GM21381 (cell line): ENCODE measurements at regions not wholly inside any gene's neighbourhood (a gene's known extent, or its start where the extent isn't known, plus 50 kb on each side); places are given as distances from the start of the nearest gene placed in this dataset.

Experiments
- ATAC-seq: cut with Tn5 transposase; IDR thresholded peaks from one replicate; pipeline ENCODE4 v1.9.1; 2021; ENCODE audit warnings: mild to moderate bottlenecking, moderate library complexity; ENCODE audit not compliant: unreplicated experiment

- no peak for ATAC-seq
Observed at GRCh38 chr13:80133631-80134261, 207.2 kb downstream of the SPRY2 start.

DNA sequence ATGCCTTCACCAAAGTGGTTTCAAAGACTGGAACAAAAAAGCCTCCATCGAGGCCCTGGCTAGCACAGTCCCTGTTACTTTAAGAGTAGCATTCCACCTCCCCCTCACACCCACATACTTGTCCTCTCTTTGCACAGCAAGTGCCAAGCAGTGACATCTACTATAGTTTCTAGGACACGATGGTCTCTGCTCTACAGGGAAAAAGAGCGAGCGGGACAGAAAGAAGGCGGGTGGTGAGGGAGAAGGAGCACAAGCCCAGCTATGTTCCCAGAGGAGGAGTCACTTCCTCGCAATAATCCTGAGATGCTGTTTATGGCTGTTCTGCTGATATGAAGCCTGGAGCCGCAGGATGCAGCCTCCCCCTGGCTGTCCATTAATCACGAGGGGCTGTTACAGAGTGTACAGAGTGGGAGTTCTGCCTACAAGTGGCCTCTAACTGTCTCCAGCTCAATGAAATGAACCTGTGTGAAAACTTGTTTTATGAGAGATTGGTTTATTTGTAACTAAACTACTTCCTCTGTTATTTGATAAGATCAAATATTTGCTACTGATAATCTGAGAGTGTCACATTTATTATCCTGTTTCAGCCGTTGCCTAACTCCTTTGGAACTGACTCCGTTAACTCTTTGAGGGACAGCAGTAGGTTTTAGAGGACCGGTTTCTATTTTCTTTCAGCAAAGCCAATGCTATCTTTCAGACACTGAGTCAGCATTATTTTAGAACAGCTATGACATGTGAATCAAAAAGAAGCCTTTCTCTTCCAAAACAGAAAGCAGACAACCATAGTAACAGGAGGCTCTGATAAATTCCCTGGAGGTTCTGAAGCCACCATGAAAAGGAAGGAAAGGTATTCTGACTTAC, 208.0 kb downstream of the SPRY2 start:
- no peak for ATAC-seq

GRCh38 chr13:80131204-80131603, 209.7 kb downstream of the SPRY2 start:
- no peak for ATAC-seq

DNA sequence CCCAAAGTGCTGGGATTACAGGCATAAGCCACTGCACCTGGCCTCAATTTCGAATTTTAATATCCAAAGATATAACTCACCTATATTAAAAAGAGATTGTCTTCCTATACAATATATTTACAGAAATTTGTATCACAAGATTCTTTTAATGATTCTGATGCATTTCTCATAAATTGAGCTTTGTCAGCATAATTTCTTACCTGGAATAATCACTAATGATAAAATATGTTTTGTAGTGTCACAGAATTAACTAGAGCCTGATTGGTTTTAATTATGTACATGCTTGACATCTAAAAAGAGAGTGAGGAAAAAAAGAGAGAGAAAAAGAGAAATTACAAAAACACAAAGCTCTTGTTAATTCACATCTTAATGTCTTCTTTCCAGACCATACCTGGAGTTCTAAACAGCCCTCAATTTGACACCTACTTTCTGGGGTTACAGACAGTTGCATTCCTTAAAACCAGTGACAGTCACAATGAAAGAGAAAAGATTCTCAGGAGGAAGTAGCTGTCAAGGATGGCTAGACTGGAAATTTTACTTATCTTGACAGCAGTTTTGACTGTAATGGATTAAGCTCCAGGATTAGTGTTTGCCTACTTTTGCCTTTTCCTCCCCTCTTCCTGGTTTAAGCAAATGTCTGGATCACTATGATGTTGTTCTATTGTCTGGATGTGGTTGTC, 214.4 kb downstream of the SPRY2 start:
- no peak for ATAC-seq

DNA sequence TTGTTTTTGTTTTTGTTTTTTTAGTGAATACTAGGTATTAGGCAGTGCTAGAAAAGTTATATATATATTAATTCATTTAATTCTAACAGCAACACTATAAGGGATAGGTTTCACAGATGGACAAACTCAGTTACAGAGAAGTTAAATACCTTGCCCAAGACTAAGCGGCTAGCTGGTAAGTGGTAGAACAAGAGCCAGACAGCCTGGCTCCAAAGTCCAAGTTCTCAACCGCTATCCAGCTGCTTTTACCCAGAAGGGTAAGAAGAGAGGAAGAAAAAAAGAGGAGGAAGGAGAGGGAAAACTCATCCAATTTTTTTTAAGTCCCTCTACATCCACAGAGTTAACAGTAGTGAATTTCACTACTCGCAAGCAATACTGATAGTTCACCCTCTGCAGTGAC, 217.0 kb downstream of the SPRY2 start:
- no peak for ATAC-seq

DNA sequence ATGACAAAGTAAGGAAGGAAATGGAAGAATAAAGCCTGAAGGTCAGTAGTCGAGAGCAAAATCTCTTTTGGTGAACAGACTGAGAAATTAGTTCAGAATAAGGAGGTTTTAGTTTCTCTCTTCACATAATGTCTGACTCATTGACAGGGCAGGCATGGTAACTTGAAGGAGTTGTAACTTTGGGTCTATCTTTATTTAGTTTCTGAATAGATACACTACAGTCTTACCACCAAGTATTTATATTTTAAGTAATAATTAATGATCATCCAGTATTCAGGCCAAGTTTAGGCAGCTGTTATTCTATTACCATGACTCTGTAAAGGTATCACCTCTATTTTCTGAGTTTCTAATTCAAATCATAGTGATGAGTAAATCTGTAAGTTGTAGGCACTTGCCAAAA, 219.9 kb downstream of the SPRY2 start:
- ATAC-seq, result no peak

DNA sequence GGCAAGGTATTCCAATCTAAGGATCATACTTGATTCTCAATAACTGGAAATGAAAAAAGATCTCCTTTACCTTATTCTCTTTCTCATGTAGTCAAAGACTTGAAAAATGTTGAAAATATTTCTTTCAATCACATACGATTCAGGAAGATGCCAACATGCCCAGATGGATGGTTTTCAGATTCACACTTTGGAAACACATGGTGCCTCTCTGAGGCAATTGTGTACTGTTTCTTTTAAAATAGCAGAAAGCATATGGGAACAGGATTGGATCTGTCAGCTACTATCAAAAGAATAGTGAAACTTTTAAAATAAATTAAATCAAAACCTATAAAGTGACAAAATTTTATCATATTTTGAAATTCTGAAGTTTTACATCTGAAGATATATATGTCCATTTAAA, 222.4 kb downstream of the SPRY2 start:
- ATAC-seq, result no peak

DNA sequence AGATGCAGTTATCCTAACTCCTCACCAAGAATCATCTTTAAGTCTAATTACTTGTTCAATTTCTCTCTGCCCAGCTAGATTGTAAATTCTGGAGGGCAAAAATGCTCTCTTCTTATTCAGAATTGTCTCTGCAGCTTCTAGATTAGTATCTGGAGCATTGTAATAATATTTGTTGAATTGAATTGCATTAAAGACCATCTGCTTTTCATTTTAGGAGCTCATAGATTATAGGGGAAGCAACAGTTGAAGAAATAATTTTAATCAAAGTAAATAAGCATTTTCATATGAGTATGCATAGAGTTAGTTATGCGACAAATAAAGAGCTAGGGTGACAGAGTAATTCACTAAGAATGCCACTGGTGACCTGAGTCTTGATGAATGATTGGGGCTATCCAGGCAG, 222.8 kb downstream of the SPRY2 start:
- ATAC-seq, result no peak

- ATAC-seq, result no peak
Observed at GRCh38 chr13:80117515-80117914, 223.4 kb downstream of the SPRY2 start.

GRCh38 chr13:80116107-80116506, 224.8 kb downstream of the SPRY2 start:
- ATAC-seq, result no peak

GRCh38 chr13:80115616-80116015, 225.3 kb downstream of the SPRY2 start:
- ATAC-seq, result no peak

GRCh38 chr13:80113714-80114454, 227.0 kb downstream of the SPRY2 start:
- no peak for ATAC-seq

GRCh38 chr13:80109303-80109702, 231.6 kb downstream of the SPRY2 start:
- ATAC-seq, result no peak

DNA sequence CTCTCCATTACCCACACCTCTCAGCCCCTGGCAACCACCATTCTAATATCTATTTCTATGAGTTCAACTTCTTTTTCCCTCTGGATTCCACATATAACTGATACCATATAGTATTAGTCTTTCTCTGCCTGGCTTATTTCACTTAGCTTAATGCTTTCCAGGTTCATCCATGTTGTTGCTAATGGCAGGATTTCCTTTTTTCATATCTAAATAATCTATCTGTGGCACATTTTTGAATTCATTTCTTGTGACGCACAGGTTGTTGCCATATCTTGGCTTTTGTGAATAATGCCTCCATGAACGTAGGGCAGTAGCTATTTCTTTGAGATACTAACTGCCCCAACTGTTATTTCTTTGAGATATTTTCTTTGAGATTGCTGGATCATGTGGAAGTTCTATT, 235.6 kb downstream of the SPRY2 start:
- no peak for ATAC-seq

DNA sequence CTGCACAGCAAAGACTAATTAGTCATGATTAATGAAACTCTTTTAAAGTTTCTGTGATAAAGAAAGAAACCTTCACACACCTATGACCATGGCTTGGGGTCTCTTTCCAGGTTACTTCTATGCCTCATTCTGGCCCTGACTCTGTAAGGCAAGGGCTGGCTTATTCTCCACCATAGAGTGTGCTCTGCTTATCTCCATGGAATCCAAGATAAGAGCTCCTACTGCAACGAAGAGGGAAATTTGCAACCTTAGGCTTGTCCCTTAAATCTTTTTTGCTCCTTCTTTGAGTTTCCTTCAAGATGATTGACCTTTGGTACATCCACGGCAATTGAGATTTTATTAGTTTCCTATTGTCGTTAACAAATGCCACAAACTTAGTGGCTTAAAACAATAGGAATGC, 239.9 kb downstream of the SPRY2 start:
- ATAC-seq, result no peak

GRCh38 chr13:80100636-80101035, 240.3 kb downstream of the SPRY2 start:
- no peak for ATAC-seq

- ATAC-seq, result no peak
Observed at GRCh38 chr13:80097561-80097960, 243.4 kb downstream of the SPRY2 start.

DNA sequence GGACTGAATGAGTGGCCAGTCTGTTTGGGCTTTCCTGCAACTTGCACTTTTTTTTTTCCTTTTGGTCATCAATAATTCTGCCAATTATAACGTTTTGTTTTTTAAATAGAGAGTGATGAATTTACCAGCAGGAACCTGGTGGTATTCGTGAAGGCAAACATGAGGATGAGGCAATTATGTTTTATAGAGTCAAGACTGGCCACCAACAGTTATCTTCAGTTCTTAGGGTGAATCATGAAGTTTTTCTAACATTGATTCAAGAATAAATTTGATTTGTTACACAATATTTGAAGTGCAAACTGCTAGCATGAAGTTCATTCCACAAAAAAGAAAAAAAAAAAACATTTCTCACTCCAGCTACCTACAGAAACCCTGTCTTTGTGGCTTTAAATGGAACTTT, 244.5 kb downstream of the SPRY2 start:
- no peak for ATAC-seq

GRCh38 chr13:80094526-80094925, 246.4 kb downstream of the SPRY2 start:
- no peak for ATAC-seq

GRCh38 chr13:80093888-80094287, 247.0 kb downstream of the SPRY2 start:
- no peak for ATAC-seq

DNA sequence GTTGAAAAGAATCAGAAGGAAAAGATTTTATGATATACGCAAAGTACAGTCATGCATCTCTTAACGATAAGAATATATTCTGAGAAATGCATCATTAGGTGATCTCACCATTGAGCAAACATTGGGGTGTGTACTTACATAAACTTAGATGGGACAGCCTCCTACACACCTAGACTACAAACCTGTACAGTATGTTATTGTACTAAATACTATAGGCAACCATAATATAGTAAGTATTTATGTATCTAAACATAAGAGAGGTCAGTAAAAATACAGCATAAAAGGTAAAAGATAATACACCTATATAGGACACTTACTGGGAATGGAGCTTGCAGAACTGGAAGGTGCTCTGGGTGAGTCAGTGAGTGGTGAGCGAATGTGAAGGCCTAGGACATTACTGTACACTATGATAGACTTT, 254.6 kb downstream of the SPRY2 start:
- ATAC-seq, result no peak
